HG02610 (cell line): ENCODE measurements at regions not wholly inside any gene's neighbourhood (a gene's known extent, or its start where the extent isn't known, plus 50 kb on each side); places are given as distances from the start of the nearest gene placed in this dataset.
"Not testable (repeated sequence)": the region's sequence is repeated elsewhere in the genome, so short reads cannot be mapped to it uniquely, and the experiment has no call there.

ENCODE experiments used
- ATAC-seq: cut with Tn5 transposase; IDR thresholded peaks from one replicate; pipeline ENCODE4 v1.9.1; 2021; ENCODE audit warnings: mild to moderate bottlenecking, moderate library complexity; ENCODE audit not compliant: unreplicated experiment

- no peak for ATAC-seq
Measured at GRCh38 chr6:139972116-139972515, 597.7 kb upstream of the CITED2 start.

DNA sequence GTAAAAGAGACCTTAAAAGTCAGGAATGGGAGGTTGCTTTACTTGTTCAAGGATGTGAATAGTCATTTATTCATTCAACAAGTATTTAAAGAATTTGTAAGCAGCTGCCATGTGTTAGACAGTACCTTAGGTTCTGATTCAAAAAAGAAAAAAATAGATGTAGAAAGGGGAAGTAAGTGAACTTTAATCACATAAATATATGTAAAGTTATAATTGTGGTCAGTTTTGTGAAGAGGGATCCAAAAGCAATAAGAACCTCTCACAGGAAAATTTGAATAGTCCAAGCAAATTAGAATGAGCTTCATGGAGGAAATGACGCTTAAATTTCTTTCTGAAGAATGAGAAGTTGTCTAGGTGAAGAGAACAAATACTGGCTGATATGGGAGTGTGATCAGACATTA lies 596.1 kb upstream of the CITED2 start:
- no peak for ATAC-seq

DNA sequence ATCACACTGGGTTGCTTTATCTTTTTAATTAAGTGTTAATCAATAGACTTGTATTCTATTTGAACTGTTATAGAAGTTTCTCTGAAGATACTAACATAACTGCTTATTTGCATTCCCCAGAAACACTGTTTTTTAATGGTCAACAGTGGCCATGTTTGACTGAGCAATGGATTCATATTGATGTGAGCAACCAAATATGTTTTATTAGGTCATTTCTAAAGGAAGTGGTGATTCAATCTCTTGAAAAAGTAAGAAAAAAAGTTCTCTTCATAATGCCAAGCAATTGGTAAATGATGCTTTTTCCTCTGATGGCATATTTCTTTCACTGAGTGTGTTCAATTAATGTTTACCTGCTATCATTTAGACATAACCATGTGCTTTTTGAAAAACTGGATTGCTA lies 593.0 kb upstream of the CITED2 start:
- no peak for ATAC-seq

GRCh38 chr6:139965393-139965792 lies 590.9 kb upstream of the CITED2 start:
- no peak for ATAC-seq

DNA sequence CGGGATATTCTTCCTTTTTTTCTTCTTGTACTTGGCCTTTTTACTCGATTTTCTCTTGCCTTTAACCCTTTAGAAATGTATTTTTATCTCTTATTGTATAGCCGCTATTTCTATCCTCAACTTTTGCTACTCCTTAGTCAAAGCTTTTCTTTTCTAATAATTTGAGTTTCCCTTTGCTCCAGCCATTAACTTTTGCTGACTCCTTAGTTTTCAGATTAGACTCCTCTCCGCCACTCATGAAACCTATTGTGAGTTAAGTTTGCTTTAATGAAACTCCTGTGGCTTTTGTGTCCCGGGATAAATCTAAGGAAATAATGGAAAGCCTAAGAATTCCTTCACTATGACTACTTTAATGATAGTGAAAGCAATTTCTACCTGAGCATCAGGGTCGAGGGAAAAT lies 590.3 kb upstream of the CITED2 start:
- ATAC-seq, result no peak

- no peak for ATAC-seq
Measured at GRCh38 chr6:139962654-139963347, 588.4 kb upstream of the CITED2 start.

- no peak for ATAC-seq
Measured at GRCh38 chr6:139961190-139961589, 586.7 kb upstream of the CITED2 start.

DNA sequence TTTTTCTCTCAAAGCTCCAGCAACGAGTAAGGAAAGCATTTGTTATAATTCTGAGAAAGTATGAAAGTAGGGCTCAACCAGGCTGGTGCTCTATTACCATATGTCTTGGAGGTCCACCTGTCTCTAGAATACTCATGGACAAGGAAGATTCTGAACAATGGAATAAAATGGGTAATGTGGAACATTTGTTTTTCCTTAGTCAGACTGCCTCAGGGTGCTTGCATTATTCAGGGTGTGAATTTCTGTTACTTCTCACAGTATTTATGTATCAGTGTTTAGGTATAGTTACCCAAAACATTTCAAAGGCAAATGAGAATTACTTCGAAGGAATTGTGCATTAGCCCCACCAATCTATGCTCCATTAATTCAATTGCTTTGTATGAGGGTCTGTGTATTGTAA lies 586.2 kb upstream of the CITED2 start:
- no peak for ATAC-seq

GRCh38 chr6:139955366-139956155 lies 581.1 kb upstream of the CITED2 start:
- ATAC-seq, result no peak

DNA sequence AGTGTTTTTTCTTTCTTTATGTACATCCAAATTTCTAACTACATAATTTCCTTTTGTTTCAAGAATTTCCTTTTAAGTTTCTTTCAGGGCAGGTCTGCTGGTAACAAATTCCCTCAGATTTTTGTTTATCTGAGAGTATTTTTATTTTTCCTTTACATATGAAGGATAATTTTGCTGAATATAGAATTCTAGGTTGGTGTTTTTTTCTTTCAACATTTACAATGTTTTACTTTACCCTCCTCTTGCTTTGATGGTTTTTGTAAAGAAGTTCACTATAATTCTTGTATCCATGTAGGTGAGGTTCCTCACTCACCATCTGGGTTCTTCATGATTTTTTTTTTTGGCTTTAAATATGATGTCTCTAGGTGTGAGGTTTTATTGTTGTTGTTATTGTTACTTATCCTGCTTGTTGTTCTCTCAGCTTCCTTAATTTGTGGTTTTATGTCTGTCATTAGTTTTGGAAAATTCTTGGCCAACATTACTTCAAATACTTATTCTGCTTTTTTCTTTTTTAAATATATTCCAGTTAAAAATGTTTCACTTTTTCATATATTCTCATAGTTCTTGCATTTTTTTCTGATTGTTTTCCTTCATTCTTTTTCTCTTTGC lies 580.1 kb upstream of the CITED2 start:
- no peak for ATAC-seq

GRCh38 chr6:139953780-139954179 lies 579.3 kb upstream of the CITED2 start:
- not testable (repeated sequence) for ATAC-seq

DNA sequence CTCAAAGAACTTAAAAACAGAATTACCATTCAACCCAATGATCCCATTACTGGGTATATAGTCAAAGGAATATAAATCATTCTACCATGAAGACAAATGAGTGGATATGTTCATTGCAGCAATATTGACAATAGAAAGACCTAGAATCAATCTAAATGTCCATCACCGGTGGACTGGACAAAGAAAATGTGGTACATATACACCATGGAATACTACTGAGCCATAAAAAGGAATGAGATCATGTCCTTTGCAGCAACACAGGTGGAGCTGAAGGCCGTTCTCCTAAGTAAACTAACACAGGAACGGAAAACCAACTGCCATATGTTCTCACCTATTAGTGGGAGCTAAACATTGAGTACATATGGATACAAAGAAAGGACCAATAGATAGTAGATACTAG lies 576.7 kb upstream of the CITED2 start:
- ATAC-seq, result no peak

- no peak for ATAC-seq
Measured at GRCh38 chr6:139944976-139945375, 570.5 kb upstream of the CITED2 start.

GRCh38 chr6:139944131-139944530 lies 569.7 kb upstream of the CITED2 start:
- no peak for ATAC-seq

DNA sequence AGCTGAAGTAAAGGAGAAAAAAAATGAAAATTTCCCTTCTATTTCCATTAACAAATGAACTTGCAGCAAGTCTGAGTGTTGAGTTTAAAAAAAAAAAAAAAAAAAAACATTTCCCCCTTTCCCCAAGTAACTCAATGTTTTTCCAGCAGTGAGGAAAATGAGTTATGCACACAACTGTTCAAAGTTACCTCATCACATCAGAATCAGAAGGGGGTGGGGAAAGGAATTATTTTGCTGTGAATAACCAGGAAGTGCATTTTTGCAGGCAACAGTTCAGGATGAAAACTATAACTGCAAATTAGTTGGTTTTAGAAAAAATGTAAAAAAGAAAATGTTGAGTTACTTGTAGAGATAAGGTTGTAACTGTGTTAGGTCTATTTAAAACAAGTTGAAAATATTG lies 568.9 kb upstream of the CITED2 start:
- no peak for ATAC-seq

DNA sequence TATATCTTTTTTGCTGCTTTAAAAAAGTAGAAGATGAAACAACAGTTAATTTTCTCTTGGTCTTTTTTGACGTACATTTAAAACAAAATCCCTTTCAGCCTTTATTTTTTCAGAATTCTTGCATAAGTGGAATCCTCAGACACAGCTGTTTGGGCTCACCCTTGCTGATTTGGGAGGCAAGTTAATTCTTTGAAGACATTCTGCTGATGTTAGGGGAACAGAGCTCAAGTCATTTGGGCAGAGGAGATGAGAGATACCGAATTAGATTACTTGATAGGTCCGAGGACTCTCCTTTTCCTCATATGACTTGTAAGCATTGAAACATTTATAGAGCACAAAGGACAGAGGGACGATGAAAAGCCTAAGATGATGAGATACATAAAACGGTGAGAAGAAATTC lies 567.9 kb upstream of the CITED2 start:
- no peak for ATAC-seq

DNA sequence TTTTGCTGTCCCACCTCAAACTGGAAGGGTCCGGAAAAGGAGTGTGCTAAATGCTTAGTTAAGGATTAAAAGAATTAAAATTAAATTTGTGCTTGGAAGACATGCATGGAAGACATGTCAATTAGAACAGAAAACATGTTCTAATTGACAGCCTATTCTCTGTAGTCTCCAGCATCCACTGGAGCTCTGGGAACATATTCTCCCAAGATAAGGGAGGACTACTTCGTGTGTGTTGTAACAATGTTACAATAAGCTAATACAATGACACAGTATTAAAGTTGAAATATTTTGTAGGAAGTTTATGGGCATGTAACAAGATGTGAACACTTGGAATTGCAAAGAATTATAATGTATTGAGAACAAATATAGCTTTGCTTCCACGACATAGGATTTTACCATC lies 567.4 kb upstream of the CITED2 start:
- ATAC-seq, result no peak

GRCh38 chr6:139940741-139941729 lies 566.6 kb upstream of the CITED2 start:
- peak; percentile 93 for ATAC-seq

- no peak for ATAC-seq
Measured at GRCh38 chr6:139939189-139939979, 564.9 kb upstream of the CITED2 start.

DNA sequence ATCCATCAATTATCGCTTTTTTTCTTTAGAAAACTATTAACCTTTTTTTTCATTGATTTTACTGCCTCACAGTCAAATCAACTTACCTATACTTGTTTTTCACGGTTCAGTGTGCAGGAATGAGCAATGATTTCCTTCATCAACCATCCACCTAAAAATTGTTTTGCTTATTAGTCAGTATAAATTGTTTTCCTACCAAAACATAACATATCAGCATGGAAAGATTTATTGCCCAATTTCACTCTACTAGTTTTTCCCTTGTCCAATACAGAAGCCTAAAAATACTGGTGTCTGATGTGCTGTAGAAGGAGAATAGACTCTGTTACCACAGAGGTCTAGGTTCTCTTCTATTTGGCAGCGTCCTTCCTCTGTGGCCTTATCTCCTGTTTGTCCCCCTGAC lies 558.2 kb upstream of the CITED2 start:
- ATAC-seq, result no peak
